LHCN-M2 (cell line): ENCODE measurements at regions not wholly inside any gene's neighbourhood (a gene's known extent, or its start where the extent isn't known, plus 50 kb on each side); places are given as distances from the start of the nearest gene placed in this dataset.

Source experiments
- DNase-seq: peaks from one replicate; pipeline ENCODE4 v3.0.0-alpha.2; 2012; ENCODE audit warnings: low read depth

GRCh38 chr3:148367756-148368155 lies 329.9 kb upstream of the AGTR1 start:
- no peak for DNase-seq

DNA sequence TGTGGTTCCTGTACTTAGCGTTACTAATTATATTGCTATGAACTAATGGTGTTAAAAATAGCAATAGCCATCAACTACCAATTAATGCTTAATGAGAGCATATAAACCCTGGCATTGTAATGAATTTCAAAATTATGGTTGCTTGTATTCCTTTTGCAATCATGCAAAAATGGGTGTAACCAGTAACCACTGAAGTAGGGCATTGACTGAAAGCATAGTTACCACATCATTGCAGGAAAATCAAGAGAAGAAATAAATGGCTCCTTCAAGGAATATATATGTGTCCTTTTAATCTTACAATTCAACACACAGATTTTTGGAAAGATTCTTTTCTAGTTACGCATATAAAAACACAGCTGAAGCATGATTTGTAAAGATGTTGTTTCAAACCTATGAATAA lies 328.3 kb upstream of the AGTR1 start:
- no peak for DNase-seq

DNA sequence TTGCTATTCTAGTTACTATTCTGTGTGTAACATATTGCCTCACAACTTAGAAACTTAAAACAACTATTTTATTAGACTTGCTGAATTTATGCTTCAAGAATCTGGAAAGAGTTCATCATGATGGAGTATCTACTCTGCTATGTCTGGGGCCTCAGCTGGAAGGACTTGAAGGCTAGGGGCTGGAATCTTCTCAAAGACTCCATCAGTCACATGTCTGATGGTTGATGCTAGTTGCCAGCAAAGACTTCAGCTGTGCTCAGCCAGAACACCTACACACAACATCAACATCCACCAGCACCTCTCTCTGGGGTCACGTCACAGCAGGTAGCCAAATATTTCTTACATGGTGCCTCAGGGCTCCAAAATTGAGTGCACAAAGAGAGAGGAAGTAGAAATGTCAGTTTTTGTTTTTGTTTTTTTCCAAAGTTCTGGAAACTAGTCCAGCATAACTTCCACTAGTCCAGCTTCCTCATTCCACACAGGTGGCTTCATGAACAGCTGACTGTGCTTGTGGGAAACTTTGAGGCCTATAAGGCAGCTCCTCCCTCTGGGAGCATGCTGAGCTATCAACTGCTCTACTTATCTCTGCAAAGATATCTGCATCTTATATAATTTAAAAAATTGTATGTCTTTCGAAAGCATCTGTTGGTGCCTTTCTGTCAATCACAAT lies 325.4 kb upstream of the AGTR1 start:
- DNase-seq, result peak; percentile 38

DNA sequence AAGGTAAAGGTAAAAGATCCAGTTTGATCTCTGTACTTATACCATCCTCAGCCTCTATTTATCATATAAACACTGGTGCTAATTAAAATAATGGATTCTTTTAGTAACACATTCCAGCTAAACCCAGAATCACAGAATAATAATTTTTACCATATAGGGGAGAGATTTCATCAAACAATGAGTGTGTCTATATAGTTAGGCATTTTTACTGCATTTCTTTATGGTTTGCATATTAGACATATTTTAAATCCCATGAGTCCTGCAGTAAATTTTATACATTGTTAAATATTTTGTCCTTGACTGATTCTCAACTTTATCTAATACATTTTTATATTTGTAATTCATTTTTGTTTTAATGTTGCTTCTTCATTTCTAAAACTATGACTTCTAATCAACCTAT lies 323.7 kb upstream of the AGTR1 start:
- DNase-seq, result no peak

DNA sequence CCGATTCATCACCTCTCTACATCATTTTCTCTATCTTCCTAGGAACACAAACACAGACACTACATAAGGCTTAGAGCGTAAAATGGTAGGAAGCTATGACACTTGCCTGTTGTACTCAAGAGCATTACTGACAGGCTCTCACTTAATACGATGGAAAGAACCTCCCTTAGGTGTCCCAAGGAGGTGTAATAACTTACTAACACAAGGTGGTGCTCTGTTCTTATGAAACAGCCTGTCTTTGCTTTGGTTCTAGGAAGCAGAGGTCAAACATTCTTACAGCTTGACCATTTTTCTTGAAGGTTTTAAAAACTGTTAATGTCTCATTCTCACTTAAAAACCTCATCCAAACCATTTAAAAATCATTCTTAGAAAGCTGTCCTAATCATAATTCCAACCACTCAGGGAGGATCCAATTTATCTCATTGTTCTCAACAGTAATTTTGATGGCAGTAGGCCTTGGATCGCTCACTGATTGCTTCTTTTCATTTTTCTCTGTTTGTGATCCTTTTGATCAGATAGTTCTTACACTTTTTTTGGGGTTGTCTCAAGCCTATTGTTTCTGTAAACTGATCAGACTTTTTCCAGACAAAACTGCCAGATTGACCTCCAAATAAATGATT lies 317.8 kb upstream of the AGTR1 start:
- peak; percentile 77 for DNase-seq

GRCh38 chr3:148381051-148381450 lies 316.7 kb upstream of the AGTR1 start:
- no peak for DNase-seq

DNA sequence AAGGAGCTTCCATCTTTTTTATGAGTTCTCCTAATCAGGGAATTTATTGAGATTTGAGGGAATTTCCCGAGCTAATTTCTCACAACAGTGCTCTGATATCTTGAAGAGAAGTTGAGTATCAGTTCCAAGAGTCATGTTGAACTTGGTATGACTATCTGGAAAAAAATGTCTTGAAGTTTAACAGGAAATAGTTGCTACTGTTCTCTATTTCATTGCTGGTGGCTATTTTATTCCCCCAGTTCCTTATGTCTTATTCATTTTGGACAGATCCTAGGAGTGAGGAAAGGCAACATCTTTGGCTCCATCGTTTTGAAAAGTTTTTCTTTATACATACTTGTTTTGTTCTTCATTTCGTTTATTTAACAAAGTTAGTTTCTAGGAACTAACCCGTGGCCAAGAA lies 307.8 kb upstream of the AGTR1 start:
- peak; percentile 35 for DNase-seq

DNA sequence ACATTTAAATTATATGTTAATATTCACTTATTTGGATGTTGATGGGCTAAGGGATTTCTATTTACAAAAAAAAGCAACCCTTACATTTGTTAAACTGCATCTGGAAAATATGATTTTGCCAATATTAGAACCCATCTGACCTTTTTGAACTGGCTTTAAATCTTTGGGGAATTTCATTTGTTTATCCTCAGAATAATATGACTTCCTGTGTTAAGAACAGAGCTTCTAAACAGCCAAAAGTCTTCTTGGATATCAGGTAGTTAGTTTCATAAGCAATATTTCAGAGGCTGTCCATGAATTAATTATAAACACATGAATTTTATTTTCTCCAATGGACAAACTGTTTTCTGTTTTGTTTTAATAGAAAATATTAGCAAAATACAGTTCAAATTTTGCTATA lies 301.9 kb upstream of the AGTR1 start:
- no peak for DNase-seq

DNA sequence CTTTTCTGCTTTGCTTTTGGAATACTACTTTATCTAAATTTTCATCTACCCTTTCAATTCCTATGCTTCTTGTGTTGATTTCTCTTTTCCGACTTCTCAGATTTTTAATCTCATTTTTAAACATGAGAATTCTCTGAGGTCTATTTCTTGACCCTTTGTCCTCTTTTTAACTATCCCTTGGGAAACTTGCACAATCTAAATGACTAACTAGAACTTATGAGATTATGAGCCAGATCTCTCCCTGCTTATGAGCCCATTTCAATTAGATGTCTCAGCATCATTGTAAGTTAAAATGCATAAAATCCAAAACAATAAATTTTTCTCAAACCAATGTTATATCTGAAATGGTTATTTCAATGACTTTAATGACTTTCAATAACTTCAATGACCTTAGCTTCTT lies 296.9 kb upstream of the AGTR1 start:
- DNase-seq, result peak; percentile 66

- no peak for DNase-seq
These were observed 289.0 kb upstream of the AGTR1 start for GRCh38 chr3:148408667-148409066.

DNA sequence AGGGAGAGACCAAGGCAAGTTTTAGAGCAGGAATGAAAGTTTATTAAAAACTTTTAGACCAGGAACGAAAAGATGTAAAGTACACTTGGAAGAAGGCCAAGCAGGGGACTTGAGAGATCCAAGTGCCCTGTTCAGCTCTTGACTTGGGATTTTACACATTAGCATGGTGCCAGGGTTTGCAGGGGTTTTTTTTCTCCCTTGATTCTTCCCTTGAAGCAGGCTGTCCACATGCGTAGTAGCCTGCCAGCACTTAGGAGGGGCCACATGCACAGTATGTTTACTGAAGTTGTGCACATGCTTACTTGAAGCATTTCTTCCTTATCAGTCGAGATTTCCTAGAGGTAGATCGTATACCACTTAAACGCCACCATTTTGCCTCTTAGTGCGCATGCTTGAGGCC lies 277.5 kb upstream of the AGTR1 start:
- no peak for DNase-seq

DNA sequence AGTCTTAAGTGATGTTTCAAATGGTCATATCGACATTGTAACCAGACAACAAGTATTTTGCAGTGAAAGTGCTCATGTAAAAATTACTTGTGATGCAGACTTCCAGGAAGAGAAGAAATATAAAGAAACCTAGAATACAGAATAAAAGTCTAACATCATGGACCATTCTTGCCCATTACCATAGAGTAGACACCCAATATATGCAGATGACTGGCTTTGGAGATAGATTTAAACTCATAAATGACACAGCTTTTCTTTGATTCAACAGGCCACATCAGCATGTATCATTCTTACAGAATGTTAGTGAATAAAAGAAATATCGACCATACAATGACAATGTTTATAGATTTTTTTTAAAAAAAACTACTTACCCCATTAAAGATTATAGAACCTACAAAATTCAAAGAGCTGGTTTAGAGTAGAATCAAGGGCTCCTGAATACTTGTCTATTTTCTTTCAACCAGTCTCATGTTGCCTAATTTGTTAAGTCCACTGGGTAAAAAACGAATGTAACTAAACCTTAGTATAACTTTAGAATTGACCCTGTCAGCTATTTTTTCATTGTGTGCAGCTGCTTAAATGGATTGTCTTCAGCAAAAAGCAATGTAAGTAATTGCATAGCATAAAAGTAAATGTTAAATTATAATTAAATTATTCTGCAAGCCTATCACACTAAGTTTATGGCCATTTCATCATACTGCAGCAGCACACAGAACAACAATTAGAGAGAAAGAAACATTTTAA lies 268.7 kb upstream of the AGTR1 start:
- no peak for DNase-seq

GRCh38 chr3:148433665-148434064 lies 264.0 kb upstream of the AGTR1 start:
- no peak for DNase-seq

- DNase-seq, result no peak
These were observed 262.2 kb upstream of the AGTR1 start for GRCh38 chr3:148435534-148435933.

DNA sequence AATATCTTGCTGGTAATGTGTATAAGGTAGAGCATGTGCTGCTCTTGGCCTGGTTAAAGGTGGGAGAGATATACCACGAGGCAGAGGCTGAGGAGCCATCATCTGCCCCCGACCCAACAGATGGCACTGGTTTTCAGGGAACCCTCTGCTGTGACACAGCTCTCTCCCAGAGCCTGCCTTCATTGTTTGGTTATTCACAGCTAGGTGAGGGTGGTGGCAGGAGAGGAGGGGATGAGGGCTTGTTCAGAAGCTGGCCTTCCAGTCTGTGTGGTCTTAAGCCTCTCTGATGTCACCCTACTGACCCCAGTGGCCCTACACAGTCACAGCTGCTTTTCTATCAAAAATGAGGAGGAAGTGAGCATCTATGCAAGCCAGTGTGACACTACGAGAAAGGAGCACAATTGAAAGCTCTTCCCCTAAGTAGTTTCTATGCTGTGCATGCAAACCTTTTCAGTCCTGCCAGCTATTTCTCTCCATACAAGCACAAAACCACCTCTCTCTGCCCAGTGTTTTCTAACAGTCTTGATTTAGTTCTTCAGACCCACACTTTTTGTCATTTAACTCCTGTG lies 258.4 kb upstream of the AGTR1 start:
- no peak for DNase-seq

- DNase-seq, result no peak
These were observed 256.5 kb upstream of the AGTR1 start for GRCh38 chr3:148441191-148441590.

GRCh38 chr3:148450819-148451218 lies 246.9 kb upstream of the AGTR1 start:
- DNase-seq, result no peak

DNA sequence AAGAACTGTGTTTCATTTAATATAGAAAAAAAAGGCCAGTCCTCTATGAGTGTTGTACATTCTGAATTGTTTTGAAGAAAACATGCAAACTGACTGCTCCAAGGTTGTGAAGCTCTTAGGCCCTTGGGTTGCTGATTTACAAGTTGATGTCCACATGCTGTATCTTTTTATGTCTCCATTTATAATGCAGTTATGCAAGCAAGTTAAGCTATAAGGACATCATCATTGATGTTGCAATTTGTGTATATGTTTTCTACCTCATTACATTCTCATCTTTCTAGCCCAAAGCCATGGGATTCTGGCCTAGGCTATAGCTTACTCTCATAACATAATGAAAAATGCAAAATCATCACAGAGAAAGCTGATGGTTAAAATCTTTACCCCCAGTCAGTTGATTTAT lies 245.7 kb upstream of the AGTR1 start:
- DNase-seq, result no peak

GRCh38 chr3:148453781-148454191 lies 243.9 kb upstream of the AGTR1 start:
- no peak for DNase-seq

- DNase-seq, result no peak
These were observed 242.6 kb upstream of the AGTR1 start for GRCh38 chr3:148455098-148455497.

- DNase-seq, result no peak
These were observed 239.8 kb upstream of the AGTR1 start for GRCh38 chr3:148457886-148458285.

DNA sequence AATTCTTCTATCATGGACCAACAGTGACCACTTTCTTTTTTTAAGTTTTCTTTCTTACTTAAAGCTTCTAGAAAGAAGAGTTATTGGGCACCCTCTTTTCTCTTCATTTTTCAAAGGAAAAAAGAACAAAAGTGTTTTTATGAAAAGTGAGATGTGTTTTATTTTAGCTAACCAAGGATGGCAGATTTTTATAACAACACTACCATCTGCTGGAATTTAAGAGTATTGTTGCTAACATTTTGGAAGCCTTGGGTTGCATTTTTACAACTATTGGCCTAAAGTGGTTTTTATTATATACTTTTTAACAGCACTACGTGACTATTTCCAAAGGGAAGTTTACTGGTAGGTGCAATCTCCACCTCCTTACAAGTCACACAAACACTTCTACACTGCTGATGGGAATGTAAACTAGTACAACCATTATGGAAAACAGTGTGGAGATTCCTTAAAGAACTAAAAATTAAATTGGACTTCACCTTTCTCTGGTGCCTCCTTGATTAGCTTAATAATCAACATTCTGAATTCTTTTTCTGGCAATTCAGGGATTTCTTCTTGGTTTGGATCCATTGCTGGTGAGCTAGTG lies 237.7 kb upstream of the AGTR1 start:
- peak; percentile 23 for DNase-seq
